ENCODE measurements at regions not wholly inside any gene's neighbourhood (a gene's known extent, or its start where the extent isn't known, plus 50 kb on each side); places are given as distances from the start of the nearest gene placed in this dataset.

- Histone ChIP-seq H3K27ac (ENCODE audit: low read depth, low read length, severe bottlenecking) (no peak overlapping the region), H3K9me3 (ENCODE audit: control insufficient read depth, low read length) (peaks cover 20% of the 10 kb centered on the region), H3K36me3 (ENCODE audit: control insufficient read depth, insufficient read depth, low read length) (no peaks in the 10 kb centered on the region), H3K4me3 (ENCODE audit: extremely low read depth, insufficient read depth, low read length, poor library complexity, severe bottlenecking) (no peak overlapping the region), H3K4me1 (ENCODE audit: control insufficient read depth, insufficient read depth, low read length, poor library complexity, severe bottlenecking) (no peaks in the 10 kb centered on the region)
- WGBS, 2 experiments (ENCODE audit: insufficient coverage in 2 of 2) = 79 to 81% methylated on average over 4 to 5 of the region's 7 CpGs
Measured at GRCh38 chr2:240358080-240358479, 77.4 kb upstream of the GPC1 start.

DNA sequence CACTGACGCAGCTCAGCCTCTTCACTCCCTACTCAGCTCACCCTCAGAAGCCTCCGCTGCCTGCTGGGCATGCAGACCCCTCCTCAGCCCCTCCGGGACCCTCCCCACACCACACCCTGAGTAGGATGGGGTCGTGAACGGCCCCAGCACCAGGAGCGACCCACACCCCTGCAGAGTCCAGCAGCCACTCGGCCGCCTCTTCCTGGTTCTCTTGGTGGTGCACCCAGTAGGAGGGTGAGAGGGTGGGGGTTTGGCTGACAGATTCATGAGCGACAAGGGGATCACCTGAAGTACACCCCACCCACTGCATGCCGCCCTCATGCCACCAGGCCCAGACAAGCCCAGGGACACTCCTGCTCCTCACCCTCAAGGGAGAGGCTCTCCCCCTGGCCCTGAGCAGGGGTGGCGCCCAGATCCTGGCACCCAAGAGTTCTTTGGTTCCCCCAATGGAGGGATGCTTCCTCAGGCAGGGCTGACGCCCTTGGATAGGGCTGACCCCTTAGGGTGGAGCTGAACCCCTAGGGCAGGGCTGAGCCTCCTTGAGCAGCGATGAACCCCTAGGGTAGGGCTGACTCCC is 76.6 kb upstream of the GPC1 start:
- WGBS, 2 experiments (ENCODE audit: insufficient coverage in 2 of 2) = 96 to 98% methylated on average over 5 to 8 of the region's 13 CpGs
- Histone ChIP-seq H3K36me3 (ENCODE audit: control insufficient read depth, insufficient read depth, low read length) (no peaks in the 10 kb centered on the region), H3K9me3 (ENCODE audit: control insufficient read depth, low read length) (peaks cover 20% of the 10 kb centered on the region), H3K27ac (ENCODE audit: low read depth, low read length, severe bottlenecking) (no peak overlapping the region), H3K4me3 (ENCODE audit: extremely low read depth, insufficient read depth, low read length, poor library complexity, severe bottlenecking) (no peak overlapping the region), H3K4me1 (ENCODE audit: control insufficient read depth, insufficient read depth, low read length, poor library complexity, severe bottlenecking) (no peaks in the 10 kb centered on the region)

DNA sequence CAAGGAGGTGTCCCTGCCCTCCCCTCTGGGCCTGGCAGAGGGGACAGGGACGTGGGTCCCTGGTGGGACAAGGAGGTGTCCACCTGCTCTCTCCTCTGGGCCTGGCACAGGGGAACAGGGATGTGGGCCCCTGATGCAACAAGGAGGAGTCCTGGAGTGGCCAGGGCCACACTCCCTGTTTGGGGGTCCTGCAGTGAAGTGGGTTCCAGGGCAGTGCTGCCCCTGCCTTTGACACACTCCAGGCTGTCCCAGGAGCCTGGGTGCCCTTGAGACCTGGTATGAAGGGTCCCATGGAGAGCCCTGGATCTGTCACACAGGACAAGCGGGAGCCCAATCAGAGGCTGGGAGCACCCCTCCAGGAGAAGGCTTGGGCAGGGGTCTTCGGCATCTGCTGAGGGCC is 75.8 kb upstream of the GPC1 start:
- WGBS, 2 experiments (ENCODE audit: insufficient coverage in 2 of 2) = 91 to 96% methylated on average over 2 of the region's 3 CpGs
- Histone ChIP-seq H3K36me3 (ENCODE audit: control insufficient read depth, insufficient read depth, low read length) (no peaks in the 10 kb centered on the region), H3K4me3 (ENCODE audit: extremely low read depth, insufficient read depth, low read length, poor library complexity, severe bottlenecking) (no peak overlapping the region)

GRCh38 chr2:240360645-240361475 is 74.6 kb upstream of the GPC1 start:
- WGBS, 2 experiments (ENCODE audit: insufficient coverage in 2 of 2) = 88 to 94% methylated on average over 8 to 9 of the region's 9 CpGs
- no peak overlapping the region for H3K27ac ChIP-seq (ENCODE audit: low read depth, low read length, severe bottlenecking)
- peaks cover 5% of the 10 kb centered on the region for H3K4me1 ChIP-seq (ENCODE audit: control insufficient read depth, insufficient read depth, low read length, poor library complexity, severe bottlenecking)
- H3K9me3 ChIP-seq (ENCODE audit: control insufficient read depth, low read length) = peaks cover 20% of the 10 kb centered on the region
- H3K36me3 ChIP-seq (ENCODE audit: control insufficient read depth, insufficient read depth, low read length) = no peaks in the 10 kb centered on the region
- no peak overlapping the region for H3K4me3 ChIP-seq (ENCODE audit: extremely low read depth, insufficient read depth, low read length, poor library complexity, severe bottlenecking)

More for the DNA sequence above, 75.8 kb upstream of the GPC1 start:
- peaks cover 20% of the 10 kb centered on the region for H3K9me3 ChIP-seq (ENCODE audit: control insufficient read depth, low read length)
- H3K27ac ChIP-seq (ENCODE audit: low read depth, low read length, severe bottlenecking) = no peak overlapping the region
- peaks cover under 1% of the 10 kb centered on the region for H3K4me1 ChIP-seq (ENCODE audit: control insufficient read depth, insufficient read depth, low read length, poor library complexity, severe bottlenecking)

DNA sequence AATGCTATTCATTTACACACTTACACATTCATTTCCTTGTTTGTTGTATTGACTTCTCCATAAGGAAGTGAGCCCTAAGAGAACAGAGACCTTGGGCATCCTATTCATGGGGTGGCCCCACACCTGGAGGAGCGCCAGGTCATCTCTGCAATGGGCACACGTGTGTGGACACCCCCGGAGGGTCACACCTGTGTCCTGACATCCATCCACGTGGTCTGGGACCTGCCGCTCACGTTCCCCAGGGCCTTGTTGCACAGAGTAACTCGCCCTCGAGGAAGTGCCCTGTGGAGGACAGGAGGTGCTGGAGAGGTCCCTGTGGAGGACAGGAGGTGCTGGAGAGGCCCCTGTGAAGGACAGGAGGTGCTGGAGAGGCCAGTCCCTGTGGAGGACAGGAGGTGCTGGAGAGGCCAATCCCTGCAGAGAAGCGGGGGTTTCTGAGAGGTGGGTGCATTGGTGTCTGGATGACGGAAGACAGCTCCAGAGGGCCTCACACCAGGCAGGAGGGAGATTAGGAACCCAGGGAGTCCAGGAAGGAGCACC is 73.2 kb upstream of the GPC1 start:
- Histone ChIP-seq H3K36me3 (ENCODE audit: control insufficient read depth, insufficient read depth, low read length) (no peaks in the 10 kb centered on the region), H3K27ac (ENCODE audit: low read depth, low read length, severe bottlenecking) (no peak overlapping the region)
- 91 to 93% methylated on average over 10 of the region's 10 CpGs for WGBS, 2 experiments (ENCODE audit: insufficient coverage in 2 of 2)

DNA sequence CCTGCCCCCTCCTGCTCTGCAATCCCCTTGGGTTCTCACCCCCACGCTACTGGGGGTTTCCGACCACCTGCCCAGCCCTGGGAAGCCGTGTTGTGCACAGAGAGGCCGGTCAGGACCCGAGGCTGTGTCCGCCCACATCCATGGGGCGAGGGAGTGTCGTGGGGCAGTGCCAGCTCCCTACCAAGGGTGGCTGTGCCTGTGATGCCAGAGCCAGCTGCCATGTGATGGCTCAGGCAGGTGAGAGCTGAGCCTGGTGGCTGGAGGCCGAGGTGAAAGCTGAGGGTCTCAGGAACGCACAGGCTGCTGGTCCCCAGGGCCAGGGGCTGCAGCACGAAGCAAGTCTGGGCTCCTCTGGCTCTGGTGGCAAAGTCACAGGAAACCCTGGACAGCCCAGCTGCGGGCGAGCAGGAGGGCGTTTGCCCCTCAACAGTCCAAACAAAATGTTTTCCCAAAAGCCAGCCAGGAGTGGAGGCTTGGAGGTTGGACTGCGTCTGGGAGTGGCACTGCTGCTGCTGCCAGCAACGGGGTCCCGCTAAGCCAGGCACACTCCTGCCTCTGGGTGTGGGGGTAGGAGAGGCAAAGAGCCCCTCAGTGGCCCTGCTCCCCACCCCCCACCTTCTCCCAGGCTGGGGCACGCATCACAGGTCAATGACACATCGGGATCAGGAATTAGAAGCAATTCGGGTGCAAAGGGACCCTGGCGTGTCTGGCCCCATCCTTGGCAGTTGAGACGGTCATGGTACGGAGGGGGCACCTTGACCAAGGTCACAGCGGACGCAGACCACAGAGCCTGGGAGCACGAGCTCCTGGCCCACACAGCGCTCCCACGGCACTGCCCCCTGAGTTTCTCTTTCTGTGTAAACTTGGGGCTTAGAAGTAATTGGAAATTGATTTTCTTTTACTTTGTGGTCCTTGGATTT is 72.4 kb upstream of the GPC1 start:
- H3K4me3 ChIP-seq (ENCODE audit: extremely low read depth, insufficient read depth, low read length, poor library complexity, severe bottlenecking) = no peak overlapping the region
- H3K4me1 ChIP-seq (ENCODE audit: control insufficient read depth, insufficient read depth, low read length, poor library complexity, severe bottlenecking) = peaks cover 5% of the 10 kb centered on the region
- no peak overlapping the region for H3K27ac ChIP-seq (ENCODE audit: low read depth, low read length, severe bottlenecking)
- 90 to 95% methylated on average over 18 to 24 of the region's 28 CpGs for WGBS, 2 experiments (ENCODE audit: insufficient coverage in 2 of 2)
- H3K9me3 ChIP-seq (ENCODE audit: control insufficient read depth, low read length) = peaks cover 20% of the 10 kb centered on the region
- H3K36me3 ChIP-seq (ENCODE audit: control insufficient read depth, insufficient read depth, low read length) = no peaks in the 10 kb centered on the region

More for the DNA sequence above, 73.2 kb upstream of the GPC1 start:
- H3K9me3 ChIP-seq (ENCODE audit: control insufficient read depth, low read length) = peaks cover 20% of the 10 kb centered on the region
- peaks cover 5% of the 10 kb centered on the region for H3K4me1 ChIP-seq (ENCODE audit: control insufficient read depth, insufficient read depth, low read length, poor library complexity, severe bottlenecking)
- H3K4me3 ChIP-seq (ENCODE audit: extremely low read depth, insufficient read depth, low read length, poor library complexity, severe bottlenecking) = no peak overlapping the region

GRCh38 chr2:240363746-240364581 is 71.5 kb upstream of the GPC1 start:
- H3K27ac ChIP-seq (ENCODE audit: low read depth, low read length, severe bottlenecking) = no peak overlapping the region
- no peak overlapping the region for H3K4me3 ChIP-seq (ENCODE audit: extremely low read depth, insufficient read depth, low read length, poor library complexity, severe bottlenecking)
- peaks cover 20% of the 10 kb centered on the region for H3K9me3 ChIP-seq (ENCODE audit: control insufficient read depth, low read length)
- WGBS, 2 experiments (ENCODE audit: insufficient coverage in 2 of 2) = 88% methylated on average over 24 of the region's 28 CpGs
- peaks cover 5% of the 10 kb centered on the region for H3K4me1 ChIP-seq (ENCODE audit: control insufficient read depth, insufficient read depth, low read length, poor library complexity, severe bottlenecking)
- H3K36me3 ChIP-seq (ENCODE audit: control insufficient read depth, insufficient read depth, low read length) = no peaks in the 10 kb centered on the region

DNA sequence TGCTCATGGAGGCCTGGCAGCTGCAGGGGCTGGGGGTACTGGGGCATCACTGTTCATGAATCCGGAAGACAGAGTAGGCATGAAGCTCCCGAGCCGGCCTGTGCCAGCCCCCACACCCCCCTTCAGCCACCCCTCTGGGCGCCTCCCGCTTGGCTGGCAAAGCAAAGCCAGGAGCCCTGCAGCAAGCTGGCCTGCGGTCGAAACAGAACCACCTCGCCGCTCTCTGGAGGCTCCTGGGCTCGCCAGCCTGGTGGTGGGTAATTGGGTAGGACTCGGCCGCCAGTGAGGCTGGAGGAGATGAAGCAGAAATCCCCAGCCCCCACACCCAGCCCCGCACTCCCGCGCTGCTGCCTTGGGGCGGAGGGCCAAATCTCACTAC is 70.9 kb upstream of the GPC1 start:
- no peak overlapping the region for H3K27ac ChIP-seq (ENCODE audit: low read depth, low read length, severe bottlenecking)
- peaks cover 8% of the 10 kb centered on the region for H3K4me1 ChIP-seq (ENCODE audit: control insufficient read depth, insufficient read depth, low read length, poor library complexity, severe bottlenecking)
- H3K9me3 ChIP-seq (ENCODE audit: control insufficient read depth, low read length) = peaks cover 20% of the 10 kb centered on the region
- WGBS, 2 experiments (ENCODE audit: insufficient coverage in 2 of 2) = 93 to 97% methylated on average over 4 to 6 of the region's 16 CpGs
- no peak overlapping the region for H3K4me3 ChIP-seq (ENCODE audit: extremely low read depth, insufficient read depth, low read length, poor library complexity, severe bottlenecking)
- no peaks in the 10 kb centered on the region for H3K36me3 ChIP-seq (ENCODE audit: control insufficient read depth, insufficient read depth, low read length)

DNA sequence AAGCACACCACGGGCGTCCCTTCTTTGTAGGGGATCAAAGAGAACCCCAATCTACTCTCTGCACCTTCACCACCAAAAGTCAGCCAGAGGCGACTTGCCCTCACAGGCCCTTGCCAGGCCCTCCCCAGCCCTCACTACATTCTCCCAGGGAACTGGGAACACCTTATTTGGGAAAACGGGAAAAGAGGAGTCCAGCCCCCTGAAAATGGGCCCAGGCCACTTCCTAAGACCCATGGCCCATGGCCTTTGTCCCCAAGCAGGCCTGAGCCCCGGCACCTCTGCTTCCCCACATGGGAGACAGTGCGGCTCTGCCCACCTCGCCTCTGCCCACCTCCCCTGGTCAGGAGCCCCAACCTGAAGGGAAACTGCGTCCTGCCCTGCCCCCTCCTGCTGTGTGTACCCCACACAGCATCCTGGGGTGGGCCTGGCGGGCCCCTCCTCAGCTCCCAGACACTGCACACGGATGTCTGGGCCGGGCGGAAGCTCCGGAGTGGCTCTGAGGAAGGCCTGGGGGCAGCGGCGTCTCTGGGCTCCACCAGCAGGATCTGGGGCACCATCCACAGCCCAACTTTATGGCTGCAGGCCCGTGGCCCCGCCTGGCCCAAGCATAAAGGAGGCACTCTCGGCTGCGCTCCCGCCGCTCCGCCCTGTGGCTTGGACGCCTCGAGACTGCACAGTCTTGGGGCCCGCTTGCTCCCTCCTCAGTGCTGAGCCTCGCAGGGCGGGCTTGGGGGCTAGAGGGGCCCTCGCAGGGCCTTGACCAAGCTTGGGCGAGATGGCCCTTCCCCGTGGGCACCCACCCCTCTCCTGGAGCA is 70.3 kb upstream of the GPC1 start:
- Histone ChIP-seq H3K36me3 (ENCODE audit: control insufficient read depth, insufficient read depth, low read length) (no peaks in the 10 kb centered on the region), H3K27ac (ENCODE audit: low read depth, low read length, severe bottlenecking) (no peak overlapping the region), H3K4me1 (ENCODE audit: control insufficient read depth, insufficient read depth, low read length, poor library complexity, severe bottlenecking) (peaks cover 14% of the 10 kb centered on the region), H3K9me3 (ENCODE audit: control insufficient read depth, low read length) (peaks cover 18% of the 10 kb centered on the region), H3K4me3 (ENCODE audit: extremely low read depth, insufficient read depth, low read length, poor library complexity, severe bottlenecking) (no peak overlapping the region)
- WGBS, 2 experiments (ENCODE audit: insufficient coverage in 2 of 2) = 93 to 94% methylated on average over 26 to 28 of the region's 30 CpGs
